ENCODE measurements at regions not wholly inside any gene's neighbourhood (a gene's known extent, or its start where the extent isn't known, plus 50 kb on each side); places are given as distances from the start of the nearest gene placed in this dataset.

DNA sequence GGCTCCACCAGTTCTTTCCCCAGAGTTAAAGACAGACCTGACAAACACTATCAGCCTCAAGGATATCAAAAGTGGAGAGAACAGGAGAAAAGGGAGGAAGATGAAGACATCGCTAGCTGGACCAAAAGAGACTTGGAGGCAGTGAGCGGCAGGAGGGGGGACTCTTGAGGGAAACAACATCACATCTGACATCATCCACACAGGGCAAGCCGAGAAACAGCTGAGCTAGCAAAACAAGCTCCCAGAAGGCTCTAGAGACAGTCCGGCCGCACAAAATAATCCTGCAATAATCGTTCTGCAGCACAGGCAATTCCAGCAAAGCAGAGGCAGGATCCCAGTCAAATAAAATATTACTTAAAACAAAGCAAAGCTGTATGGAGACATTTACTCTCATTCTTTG, 239.8 kb downstream of the EN1 start:
- Histone ChIP-seq H3K79me2 (ENCODE audit: low read depth) (no peaks in the 10 kb centered on the region), H4K20me1 (ENCODE audit: low read depth) (no peaks in the 10 kb centered on the region), H3K9ac (no peak overlapping the region), H3K4me2 (no peak overlapping the region), H3K4me3 (no peak overlapping the region), H3K36me3 (no peaks in the 10 kb centered on the region), H3K27ac (no peak overlapping the region), H3K9me3 (ENCODE audit: low read depth) (no peaks in the 10 kb centered on the region), H3F3A (ENCODE audit: low read depth) (no peaks in the 10 kb centered on the region), H3K4me1 (no peaks in the 10 kb centered on the region), H2AFZ (replicated peaks) (no peak overlapping the region), H3K27me3 (no peaks in the 10 kb centered on the region)
- TF ChIP-seq EZH2phosphoT487 (IDR thresholded peaks at IDR 0.05) (no peak), EZH2 (IDR thresholded peaks at IDR 0.05) (no peak), CTCF (IDR thresholded peaks at IDR 0.05) (no peak)
- Mint-ChIP-seq H3K4me3 (no peak overlapping the region), H3K27ac (no peak overlapping the region), H3K9me3 (peaks cover 4% of the 10 kb centered on the region), H3K36me3 (no peaks in the 10 kb centered on the region), H3K27me3 (ENCODE audit: insufficient read depth, low read depth) (peaks cover 2% of the 10 kb centered on the region), H3K4me1 (no peaks in the 10 kb centered on the region)
- DNase-seq (ENCODE audit: low spot score), result no peak

GRCh38 chr2:118604811-118605210, 242.6 kb downstream of the EN1 start:
- Mint-ChIP-seq H3K36me3 (no peaks in the 10 kb centered on the region), H3K4me1 (no peaks in the 10 kb centered on the region), H3K27me3 (ENCODE audit: insufficient read depth, low read depth) (peaks cover 2% of the 10 kb centered on the region), H3K9me3 (peaks cover 7% of the 10 kb centered on the region), H3K4me3 (no peak overlapping the region), H3K27ac (no peak overlapping the region)
- Histone ChIP-seq H3K4me3 (no peak overlapping the region), H3K9me3 (ENCODE audit: low read depth) (no peaks in the 10 kb centered on the region), H3K27me3 (no peaks in the 10 kb centered on the region), H3K27ac (no peak overlapping the region), H4K20me1 (ENCODE audit: low read depth) (no peaks in the 10 kb centered on the region), H2AFZ (replicated peaks) (no peak overlapping the region), H3K9ac (no peak overlapping the region), H3K36me3 (no peaks in the 10 kb centered on the region), H3K4me2 (no peak overlapping the region), H3K79me2 (ENCODE audit: low read depth) (no peaks in the 10 kb centered on the region), H3F3A (ENCODE audit: low read depth) (no peaks in the 10 kb centered on the region), H3K4me1 (no peaks in the 10 kb centered on the region)
- TF ChIP-seq EZH2 (IDR thresholded peaks at IDR 0.05) (no peak), CTCF (IDR thresholded peaks at IDR 0.05) (no peak), EZH2phosphoT487 (IDR thresholded peaks at IDR 0.05) (no peak)
- no peak for DNase-seq (ENCODE audit: low spot score)

DNA sequence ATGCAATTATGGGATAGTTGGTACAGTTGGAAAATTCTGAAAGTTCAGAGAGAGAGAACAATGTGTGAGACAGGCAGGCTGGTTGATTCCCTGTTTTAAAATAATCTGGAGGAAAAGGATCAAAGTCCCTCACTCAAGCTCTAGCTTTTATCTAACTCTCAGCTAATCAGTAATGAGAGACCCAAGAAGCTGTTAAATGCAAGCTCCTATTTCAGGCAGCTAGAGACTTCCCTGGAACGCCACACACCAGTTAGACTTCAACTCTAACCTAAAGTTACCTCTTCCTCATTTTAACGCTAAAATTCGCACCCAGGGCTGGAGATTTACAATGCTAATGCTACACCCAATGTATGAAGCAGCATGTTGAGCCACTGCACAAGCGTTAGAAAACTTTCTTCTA, 243.1 kb downstream of the EN1 start:
- peaks cover 8% of the 10 kb centered on the region for H3K9me3 Mint-ChIP-seq
- Histone ChIP-seq H3K9me3 (ENCODE audit: low read depth) (no peaks in the 10 kb centered on the region), H3K27ac (no peak overlapping the region), H2AFZ (replicated peaks) (no peak overlapping the region), H3K4me3 (no peak overlapping the region), H3F3A (ENCODE audit: low read depth) (no peaks in the 10 kb centered on the region), H4K20me1 (ENCODE audit: low read depth) (no peaks in the 10 kb centered on the region), H3K27me3 (no peaks in the 10 kb centered on the region), H3K9ac (no peak overlapping the region), H3K4me2 (no peak overlapping the region), H3K36me3 (no peaks in the 10 kb centered on the region), H3K79me2 (ENCODE audit: low read depth) (no peaks in the 10 kb centered on the region), H3K4me1 (no peaks in the 10 kb centered on the region)
- no peaks in the 10 kb centered on the region for H3K4me1 Mint-ChIP-seq
- no peaks in the 10 kb centered on the region for H3K36me3 Mint-ChIP-seq
- peaks cover 2% of the 10 kb centered on the region for H3K27me3 Mint-ChIP-seq (ENCODE audit: insufficient read depth, low read depth)
- TF ChIP-seq EZH2phosphoT487 (IDR thresholded peaks at IDR 0.05), result no peak
- TF ChIP-seq EZH2 (IDR thresholded peaks at IDR 0.05), result no peak
- TF ChIP-seq CTCF (IDR thresholded peaks at IDR 0.05), result no peak
- H3K4me3 Mint-ChIP-seq, result no peak overlapping the region
- no peak overlapping the region for H3K27ac Mint-ChIP-seq
- DNase-seq (ENCODE audit: low spot score), result no peak

- peaks cover 18% of the 10 kb centered on the region for H3K9me3 Mint-ChIP-seq
- no peak overlapping the region for H3K27ac ChIP-seq
- no peaks in the 10 kb centered on the region for H3K36me3 ChIP-seq
- H3K27me3 Mint-ChIP-seq (ENCODE audit: insufficient read depth, low read depth), result peaks cover 4% of the 10 kb centered on the region
- no peak overlapping the region for H3K27ac Mint-ChIP-seq
- H3K4me1 ChIP-seq, result no peaks in the 10 kb centered on the region
- DNase-seq (ENCODE audit: low spot score), result no peak
- H3K9ac ChIP-seq, result no peak overlapping the region
- H3K4me2 ChIP-seq, result no peak overlapping the region
- H3F3A ChIP-seq (ENCODE audit: low read depth), result no peaks in the 10 kb centered on the region
- TF ChIP-seq CTCF (IDR thresholded peaks at IDR 0.05), result no peak
- no peak for TF ChIP-seq EZH2phosphoT487 (IDR thresholded peaks at IDR 0.05)
- no peak for TF ChIP-seq EZH2 (IDR thresholded peaks at IDR 0.05)
- no peaks in the 10 kb centered on the region for H3K36me3 Mint-ChIP-seq
- H3K4me3 ChIP-seq, result no peak overlapping the region
- no peak overlapping the region for H3K4me3 Mint-ChIP-seq
- H3K27me3 ChIP-seq, result no peaks in the 10 kb centered on the region
- no peaks in the 10 kb centered on the region for H4K20me1 ChIP-seq (ENCODE audit: low read depth)
- H3K4me1 Mint-ChIP-seq, result no peaks in the 10 kb centered on the region
- no peak overlapping the region for H2AFZ ChIP-seq (replicated peaks)
- H3K79me2 ChIP-seq (ENCODE audit: low read depth), result no peaks in the 10 kb centered on the region
- H3K9me3 ChIP-seq (ENCODE audit: low read depth), result no peaks in the 10 kb centered on the region
Observed at GRCh38 chr2:118599141-118599540, 248.3 kb downstream of the EN1 start.

Data from neural progenitor cell (in vitro differentiated cells).